Activated CD4-positive, alpha-beta memory T cell treated with anti-CD3 and anti-CD28 coated beads, Interleukin-2, amount 10 ng/mL, durations not matched to agents 7 days and 5 days (primary cell): ENCODE measurements at regions not wholly inside any gene's neighbourhood (a gene's known extent, or its start where the extent isn't known, plus 50 kb on each side); places are given as distances from the start of the nearest gene placed in this dataset.

ENCODE experiments used
- CTCF ChIA-PET: fragments of 350-600 bp; sonication (Branson Sonifier 250); formaldehyde crosslinking; loops from one replicate; lab custom pipeline; 2021; ENCODE audit warnings: antibody characterized with exemption, inconsistent platforms; lab: Charles Lee
- POLR2A ChIA-PET: fragments of 350-600 bp; sonication (Branson Sonifier 250); formaldehyde crosslinking; loops from one replicate; lab custom pipeline; 2021; ENCODE audit warnings: antibody characterized with exemption; lab: Charles Lee
- DNase-seq: peaks from one replicate; pipeline ENCODE4 v3.0.0-alpha.2; 2020
- H3K27ac Mint-ChIP-seq: one replicate; pipeline ENCODE4 v1.8.0; 2021; ENCODE audit warnings: mild to moderate bottlenecking, mixed read lengths
- H3K27me3 Mint-ChIP-seq: one replicate; pipeline ENCODE4 v1.8.0; 2021; ENCODE audit warnings: mixed read lengths
- H3K36me3 Mint-ChIP-seq: one replicate; pipeline ENCODE4 v1.8.0; 2021; ENCODE audit warnings: low read depth, mixed read lengths
- H3K4me1 Mint-ChIP-seq: one replicate; pipeline ENCODE4 v1.8.0; 2021; ENCODE audit warnings: mixed read lengths
- H3K4me3 Mint-ChIP-seq: one replicate; pipeline ENCODE4 v1.8.0; 2021; ENCODE audit warnings: mild to moderate bottlenecking, mixed read lengths
- H3K9me3 Mint-ChIP-seq: one replicate; pipeline ENCODE4 v1.8.0; 2021; ENCODE audit warnings: mixed read lengths

- CTCF ChIA-PET = no interaction called here
- Mint-ChIP-seq H3K9me3 (peaks cover 18% of the 10 kb centered on the region), H3K27me3 (peaks cover 4% of the 10 kb centered on the region), H3K27ac (no peak overlapping the region), H3K4me1 (no peaks in the 10 kb centered on the region), H3K4me3 (no peak overlapping the region), H3K36me3 (no peaks in the 10 kb centered on the region)
- POLR2A ChIA-PET = no interaction called here
- no peak for DNase-seq
Observed at GRCh38 chr10:4532467-4532866, 293.5 kb upstream of the AKR1E2 start.

DNA sequence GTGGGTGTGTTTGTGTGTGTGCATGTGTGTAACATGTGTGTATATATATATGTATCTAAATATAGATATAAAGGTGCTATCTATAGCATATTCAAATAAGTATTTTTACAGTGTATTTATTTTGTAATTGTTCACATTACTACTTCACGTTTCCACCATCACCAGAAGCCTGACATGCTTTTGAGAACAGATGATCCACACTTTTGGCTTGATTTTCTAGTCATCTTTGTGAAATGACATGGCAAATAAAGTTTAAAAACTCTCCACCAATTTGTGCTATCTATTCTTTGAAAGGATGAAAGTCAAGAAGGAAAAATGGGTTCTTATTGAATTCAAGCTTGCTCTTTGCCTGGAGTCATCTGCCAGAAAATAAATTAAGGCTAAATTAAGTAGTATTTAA, 294.0 kb upstream of the AKR1E2 start:
- no peaks in the 10 kb centered on the region for H3K4me1 Mint-ChIP-seq
- H3K9me3 Mint-ChIP-seq = peaks cover 14% of the 10 kb centered on the region
- DNase-seq = no peak
- ChIA-PET CTCF (no interaction called here), POLR2A (no interaction called here)
- peaks cover 4% of the 10 kb centered on the region for H3K27me3 Mint-ChIP-seq
- H3K36me3 Mint-ChIP-seq = no peaks in the 10 kb centered on the region
- H3K27ac Mint-ChIP-seq = no peak overlapping the region
- H3K4me3 Mint-ChIP-seq = no peak overlapping the region

DNA sequence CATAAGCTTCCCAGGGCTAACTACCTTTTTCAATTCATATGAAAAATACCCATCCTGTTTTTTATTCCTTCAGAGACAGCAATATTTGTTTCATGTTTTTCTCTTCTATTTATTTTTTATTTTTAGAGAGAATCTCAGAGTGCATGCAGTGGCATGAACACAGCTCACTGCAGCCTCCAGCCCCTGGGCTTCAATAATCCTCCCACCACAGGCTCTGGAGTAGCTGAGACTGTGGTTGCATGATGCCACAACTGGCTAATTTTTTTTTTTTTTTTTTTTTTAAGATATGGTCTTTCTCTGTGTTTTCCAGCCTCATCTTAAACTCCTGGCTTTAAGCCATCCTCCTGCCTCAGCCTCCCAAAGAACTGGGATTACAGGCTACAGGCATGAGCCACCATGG, 296.7 kb upstream of the AKR1E2 start:
- no peak for DNase-seq
- Mint-ChIP-seq H3K27ac (no peak overlapping the region), H3K36me3 (no peaks in the 10 kb centered on the region), H3K27me3 (peaks cover 4% of the 10 kb centered on the region), H3K4me3 (no peak overlapping the region), H3K9me3 (peaks cover 5% of the 10 kb centered on the region), H3K4me1 (no peaks in the 10 kb centered on the region)
- ChIA-PET CTCF (no interaction called here), POLR2A (no interaction called here)

GRCh38 chr10:4527281-4527970, 298.6 kb upstream of the AKR1E2 start:
- Mint-ChIP-seq H3K4me3 (no peak overlapping the region), H3K27ac (no peak overlapping the region), H3K9me3 (peaks cover 2% of the 10 kb centered on the region), H3K36me3 (no peaks in the 10 kb centered on the region), H3K27me3 (peaks cover 4% of the 10 kb centered on the region), H3K4me1 (no peaks in the 10 kb centered on the region)
- no peak for DNase-seq
- POLR2A ChIA-PET = no interaction called here
- CTCF ChIA-PET = no interaction called here

GRCh38 chr10:4526311-4526731, 299.7 kb upstream of the AKR1E2 start:
- no peaks in the 10 kb centered on the region for H3K36me3 Mint-ChIP-seq
- H3K4me3 Mint-ChIP-seq = no peak overlapping the region
- no peak for DNase-seq
- peaks cover 3% of the 10 kb centered on the region for H3K27me3 Mint-ChIP-seq
- ChIA-PET CTCF (no interaction called here), POLR2A (no interaction called here)
- H3K9me3 Mint-ChIP-seq = peaks cover 2% of the 10 kb centered on the region
- no peak overlapping the region for H3K27ac Mint-ChIP-seq
- H3K4me1 Mint-ChIP-seq = no peaks in the 10 kb centered on the region

DNA sequence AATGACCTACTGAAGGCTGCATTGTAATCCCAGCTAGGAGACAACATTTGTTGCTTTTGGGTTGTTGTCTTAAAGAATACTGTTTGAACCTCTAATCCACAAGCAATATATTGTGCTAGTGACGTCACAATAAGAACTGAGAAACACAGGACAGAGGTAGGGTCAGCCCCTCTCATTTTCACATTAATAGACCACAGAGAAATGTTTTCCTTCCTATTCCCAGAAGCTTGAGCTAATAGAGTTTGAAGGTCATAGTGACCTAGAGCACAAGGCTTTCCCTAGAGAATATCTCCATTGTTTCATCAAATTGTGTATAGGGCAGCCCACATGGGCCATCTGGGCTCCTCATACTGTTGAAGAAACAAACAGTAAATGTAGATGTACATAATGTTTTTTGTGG, 300.9 kb upstream of the AKR1E2 start:
- POLR2A ChIA-PET = no interaction called here
- CTCF ChIA-PET = no interaction called here
- no peak overlapping the region for H3K4me3 Mint-ChIP-seq
- peaks cover 2% of the 10 kb centered on the region for H3K9me3 Mint-ChIP-seq
- DNase-seq = no peak
- H3K4me1 Mint-ChIP-seq = no peaks in the 10 kb centered on the region
- H3K27ac Mint-ChIP-seq = no peak overlapping the region
- H3K36me3 Mint-ChIP-seq = no peaks in the 10 kb centered on the region
- H3K27me3 Mint-ChIP-seq = peaks cover 2% of the 10 kb centered on the region

DNA sequence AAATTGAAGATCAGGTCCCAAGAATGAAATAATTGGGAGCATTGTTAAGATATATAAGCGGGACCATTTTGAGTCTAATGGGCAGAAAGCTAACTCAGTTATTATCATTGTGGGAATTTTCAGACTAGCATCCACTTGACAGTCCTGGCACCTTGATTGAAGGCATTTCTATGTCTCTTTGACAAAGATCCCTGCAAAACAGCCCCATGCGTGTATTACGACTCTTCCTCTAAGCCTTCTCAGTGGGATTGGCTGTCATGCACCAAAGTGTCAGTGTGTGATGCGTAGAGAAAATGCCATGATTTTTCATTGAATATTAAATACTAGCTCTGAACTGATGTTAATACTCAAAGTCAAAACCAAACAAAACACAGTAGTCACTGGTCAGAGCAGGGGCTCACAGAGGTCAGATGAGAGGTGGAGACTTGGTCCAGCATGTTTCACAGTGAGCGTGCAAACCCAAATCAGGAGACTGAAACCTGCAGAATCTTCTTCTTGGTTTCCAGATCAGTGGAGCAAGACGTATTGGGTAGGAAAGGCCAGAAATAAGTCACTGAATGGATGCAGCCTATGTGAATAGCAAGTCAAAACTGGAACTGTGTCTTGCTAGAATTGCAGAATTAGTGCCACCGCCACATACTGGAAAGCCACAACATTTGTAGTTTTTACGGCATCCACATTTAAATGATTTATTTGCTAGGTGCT, 303.6 kb upstream of the AKR1E2 start:
- POLR2A ChIA-PET = no interaction called here
- Mint-ChIP-seq H3K27me3 (peaks cover 8% of the 10 kb centered on the region), H3K4me3 (no peak overlapping the region), H3K36me3 (no peaks in the 10 kb centered on the region), H3K4me1 (no peaks in the 10 kb centered on the region), H3K9me3 (no peaks in the 10 kb centered on the region), H3K27ac (no peak overlapping the region)
- DNase-seq = no peak
- CTCF ChIA-PET = no interaction called here

DNA sequence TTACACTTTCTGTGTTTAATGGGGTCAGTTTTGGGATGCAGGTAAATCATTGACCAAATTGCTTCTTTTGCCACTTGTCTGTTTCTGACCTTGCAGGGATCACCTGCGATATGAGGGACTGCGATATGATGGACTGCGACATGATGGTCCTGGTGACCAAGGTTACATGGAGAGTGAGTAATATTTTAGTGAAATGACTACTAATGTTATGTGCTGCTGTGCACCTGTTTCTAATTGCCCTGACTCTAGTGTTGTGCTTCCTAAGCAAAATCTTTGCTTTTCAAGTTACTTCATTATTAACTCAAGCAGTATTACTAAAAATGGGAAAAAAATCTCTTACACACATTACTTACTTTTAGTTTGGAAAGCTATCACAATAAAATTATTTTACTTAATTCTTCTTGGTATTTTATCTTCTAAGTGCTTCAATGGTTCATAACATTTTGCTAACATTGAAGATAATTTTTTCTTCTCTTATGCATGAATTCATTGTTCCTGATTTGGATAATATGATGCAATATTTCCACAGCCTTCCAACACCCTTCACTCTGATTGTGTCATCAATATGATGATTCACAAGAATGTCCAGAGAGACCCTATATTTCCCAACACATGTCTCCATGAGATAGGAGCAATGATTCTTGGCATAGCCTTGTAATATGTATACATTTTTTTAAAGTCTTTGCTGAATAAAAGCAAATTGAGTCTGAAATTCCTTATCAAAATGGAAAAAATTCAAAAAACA, 306.2 kb upstream of the AKR1E2 start:
- ChIA-PET CTCF (no interaction called here), POLR2A (no interaction called here)
- no peaks in the 10 kb centered on the region for H3K4me1 Mint-ChIP-seq
- H3K4me3 Mint-ChIP-seq = no peak overlapping the region
- peaks cover 13% of the 10 kb centered on the region for H3K27me3 Mint-ChIP-seq
- no peaks in the 10 kb centered on the region for H3K9me3 Mint-ChIP-seq
- H3K36me3 Mint-ChIP-seq = no peaks in the 10 kb centered on the region
- DNase-seq = no peak
- H3K27ac Mint-ChIP-seq = no peak overlapping the region

- Mint-ChIP-seq H3K4me1 (peaks cover 11% of the 10 kb centered on the region), H3K36me3 (no peaks in the 10 kb centered on the region), H3K4me3 (no peak overlapping the region), H3K27ac (no peak overlapping the region), H3K27me3 (peaks cover 13% of the 10 kb centered on the region), H3K9me3 (no peaks in the 10 kb centered on the region)
- POLR2A ChIA-PET = no interaction called here
- no peak for DNase-seq
- CTCF ChIA-PET = no interaction called here
Observed at GRCh38 chr10:4517746-4518145, 308.3 kb upstream of the AKR1E2 start.

GRCh38 chr10:4515721-4516120, 310.3 kb upstream of the AKR1E2 start:
- ChIA-PET POLR2A (no interaction called here), CTCF (no interaction called here)
- Mint-ChIP-seq H3K9me3 (no peaks in the 10 kb centered on the region), H3K4me3 (no peak overlapping the region), H3K27me3 (peaks cover 13% of the 10 kb centered on the region), H3K36me3 (no peaks in the 10 kb centered on the region), H3K4me1 (peaks cover 11% of the 10 kb centered on the region), H3K27ac (no peak overlapping the region)
- no peak for DNase-seq

GRCh38 chr10:4514445-4515108, 311.4 kb upstream of the AKR1E2 start:
- POLR2A ChIA-PET = no interaction called here
- Mint-ChIP-seq H3K36me3 (no peaks in the 10 kb centered on the region), H3K4me1 (peaks cover 11% of the 10 kb centered on the region), H3K9me3 (no peaks in the 10 kb centered on the region), H3K27ac (no peak overlapping the region), H3K4me3 (peak overlapping the region; percentile 25), H3K27me3 (peaks cover 13% of the 10 kb centered on the region)
- no peak for DNase-seq
- CTCF ChIA-PET = no interaction called here

DNA sequence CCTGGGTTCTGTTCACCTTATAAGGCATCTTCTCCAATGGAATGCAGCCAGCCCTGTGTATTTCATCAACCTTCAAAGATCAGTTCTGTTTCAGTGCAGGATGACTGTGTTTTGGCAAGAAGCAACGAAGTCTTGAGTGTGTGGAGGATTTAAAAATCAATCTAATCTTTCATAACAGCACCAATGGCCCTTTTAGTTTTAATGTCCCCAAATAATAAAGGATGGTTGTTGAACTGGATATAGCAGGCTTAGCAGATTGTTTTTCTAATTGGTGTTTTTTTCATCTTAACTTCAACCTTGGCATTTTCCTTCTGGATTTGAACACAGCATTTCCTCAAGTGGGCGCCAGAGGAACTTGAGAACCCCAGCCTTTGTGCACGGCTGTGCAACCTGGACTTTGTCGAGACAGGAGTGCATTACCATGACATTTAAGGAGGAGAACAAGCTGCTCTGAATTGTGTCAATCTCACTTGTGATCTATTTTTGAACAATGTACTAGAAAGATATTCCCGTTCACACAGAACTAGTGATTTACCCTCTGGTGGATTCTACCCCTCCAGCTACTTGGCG, 313.3 kb upstream of the AKR1E2 start:
- Mint-ChIP-seq H3K27me3 (peaks cover 8% of the 10 kb centered on the region), H3K36me3 (no peaks in the 10 kb centered on the region), H3K9me3 (no peaks in the 10 kb centered on the region), H3K4me3 (no peak overlapping the region), H3K27ac (no peak overlapping the region), H3K4me1 (peaks cover 11% of the 10 kb centered on the region)
- ChIA-PET POLR2A (no interaction called here), CTCF (no interaction called here)
- no peak for DNase-seq

GRCh38 chr10:4512196-4512595, 313.8 kb upstream of the AKR1E2 start:
- H3K9me3 Mint-ChIP-seq = no peaks in the 10 kb centered on the region
- DNase-seq = no peak
- peaks cover 11% of the 10 kb centered on the region for H3K4me1 Mint-ChIP-seq
- CTCF ChIA-PET = no interaction called here
- no peaks in the 10 kb centered on the region for H3K36me3 Mint-ChIP-seq
- no peak overlapping the region for H3K27ac Mint-ChIP-seq
- peaks cover 3% of the 10 kb centered on the region for H3K27me3 Mint-ChIP-seq
- no peak overlapping the region for H3K4me3 Mint-ChIP-seq
- POLR2A ChIA-PET = no interaction called here
